H9 (cell line): ENCODE measurements at regions not wholly inside any gene's neighbourhood (a gene's known extent, or its start where the extent isn't known, plus 50 kb on each side); places are given as distances from the start of the nearest gene placed in this dataset.

Source experiments
- DNase-seq: peaks from one replicate; pipeline ENCODE4 v3.0.0-alpha.2; 2017
- H2AFZ ChIP-seq: one replicate; pipeline ENCODE4 v1.6.1; 2013; ENCODE audit warnings: mild to moderate bottlenecking, low read length, control low read depth, moderate library complexity
- H2AK5ac ChIP-seq: 2 replicates; pipeline ENCODE4 v1.6.1; 2013; ENCODE audit warnings: low read length, control low read depth, mixed read lengths; ENCODE audit not compliant: insufficient read length
- H2BK120ac ChIP-seq: one replicate; pipeline ENCODE4 v1.6.1; 2013; ENCODE audit warnings: low read depth, mild to moderate bottlenecking, low read length, control low read depth, inconsistent platforms; ENCODE audit not compliant: poor library complexity, severe bottlenecking
- H2BK12ac ChIP-seq: 2 replicates; pipeline ENCODE4 v1.6.1; 2013; ENCODE audit warnings: low read length, control low read depth, mixed read lengths, low read depth; ENCODE audit not compliant: insufficient read length
- H2BK15ac ChIP-seq: 2 replicates; pipeline ENCODE4 v1.6.1; 2013; ENCODE audit warnings: low read depth, low read length, control low read depth
- H2BK20ac ChIP-seq: one replicate; pipeline ENCODE4 v1.6.1; 2013; ENCODE audit warnings: low read depth, mild to moderate bottlenecking, low read length, control low read depth, inconsistent platforms; ENCODE audit not compliant: poor library complexity, severe bottlenecking
- H2BK5ac ChIP-seq: 2 replicates; pipeline ENCODE4 v1.6.1; 2013; ENCODE audit warnings: low read length, control low read depth, mixed read lengths; ENCODE audit not compliant: insufficient read length
- H3K14ac ChIP-seq: 2 replicates; pipeline ENCODE4 v1.6.1; 2013; ENCODE audit warnings: low read length, control low read depth; ENCODE audit not compliant: insufficient read depth
- H3K18ac ChIP-seq: 2 replicates; pipeline ENCODE4 v1.6.1; 2013; ENCODE audit warnings: low read depth, mild to moderate bottlenecking, mixed read lengths, low read length, control low read depth; ENCODE audit not compliant: insufficient read length
- H3K23ac ChIP-seq: 2 replicates; pipeline ENCODE4 v1.6.1; 2013; ENCODE audit warnings: low read length, control low read depth, mixed read lengths, low read depth; ENCODE audit not compliant: insufficient read length
- H3K23me2 ChIP-seq: 2 replicates; pipeline ENCODE4 v1.6.1; 2013; ENCODE audit warnings: low read depth, mild to moderate bottlenecking, mixed read lengths, low read length, control low read depth; ENCODE audit not compliant: insufficient read length, poor library complexity, severe bottlenecking
- H3K27ac ChIP-seq: 2 replicates; pipeline ENCODE4 v1.5.1; 2013; ENCODE audit warnings: low read length, control low read depth, mixed read lengths, low read depth; ENCODE audit not compliant: insufficient read length
- H3K27me3 ChIP-seq: 2 replicates; pipeline ENCODE4 v1.6.1; 2013; ENCODE audit warnings: low read length, control low read depth, inconsistent platforms; ENCODE audit not compliant: insufficient read depth
- H3K4ac ChIP-seq: 2 replicates; pipeline ENCODE4 v1.6.1; 2013; ENCODE audit warnings: low read depth, mild to moderate bottlenecking, control low read depth, inconsistent platforms, low read length, moderate library complexity
- H3K4me1 ChIP-seq: 2 replicates; pipeline ENCODE4 v1.6.1; 2013; ENCODE audit warnings: low read length, control low read depth, inconsistent platforms; ENCODE audit not compliant: insufficient read depth
- H3K4me2 ChIP-seq: 2 replicates; pipeline ENCODE4 v1.6.1; 2013; ENCODE audit warnings: low read length, control low read depth, mixed read lengths; ENCODE audit not compliant: insufficient read length, insufficient read depth
- H3K56ac ChIP-seq: 2 replicates; pipeline ENCODE4 v1.6.1; 2013; ENCODE audit warnings: low read depth, mild to moderate bottlenecking, mixed read lengths, low read length, control low read depth; ENCODE audit not compliant: insufficient read length
- H3K79me1 ChIP-seq: 2 replicates; pipeline ENCODE4 v1.6.1; 2013; ENCODE audit warnings: low read depth, mild to moderate bottlenecking, moderate library complexity, low read length, control low read depth, inconsistent platforms; ENCODE audit not compliant: insufficient read depth, poor library complexity, severe bottlenecking
- H3K79me2 ChIP-seq: 2 replicates; pipeline ENCODE4 v1.6.1; 2013; ENCODE audit warnings: low read length, control low read depth, inconsistent platforms; ENCODE audit not compliant: insufficient read depth
- H3K9ac ChIP-seq: 2 replicates; pipeline ENCODE4 v1.6.1; 2013; ENCODE audit warnings: low read length, control low read depth, mixed read lengths; ENCODE audit not compliant: insufficient read length; ENCODE audit errors: extremely low read depth
- H3K9me3 ChIP-seq: one replicate; pipeline ENCODE4 v1.6.1; 2013; ENCODE audit warnings: low read depth, low read length, inconsistent platforms; ENCODE audit not compliant: control insufficient read depth
- H3T11ph ChIP-seq: one replicate; pipeline ENCODE4 v1.6.1; 2013; ENCODE audit warnings: mild to moderate bottlenecking, low read length, control low read depth, inconsistent platforms
- H4K20me1 ChIP-seq: one replicate; pipeline ENCODE4 v1.6.1; 2013; ENCODE audit not compliant: control insufficient read depth, insufficient read length, insufficient read depth
- H4K5ac ChIP-seq: 2 replicates; pipeline ENCODE4 v1.6.1; 2013; ENCODE audit warnings: low read depth, mild to moderate bottlenecking, mixed read lengths, low read length, control low read depth; ENCODE audit not compliant: insufficient read length
- H4K8ac ChIP-seq: replicated peaks from 2 replicates; pipeline ENCODE4 v1.6.1; 2013; ENCODE audit warnings: low read length, control low read depth, mixed read lengths, low read depth; ENCODE audit not compliant: insufficient read length
- H4K91ac ChIP-seq: 2 replicates; pipeline ENCODE4 v1.6.1; 2013; ENCODE audit warnings: low read depth, mild to moderate bottlenecking, moderate library complexity, mixed read lengths, low read length, control low read depth; ENCODE audit not compliant: insufficient read length
- H3K27ac Mint-ChIP-seq, 3 experiments: 2 replicates in 2 of 3; 3 replicates in 1 of 3; pipeline ENCODE4 v1.8.0; 2020 to 2021; ENCODE audit warnings: mixed read lengths in 3 of 3, mild to moderate bottlenecking in 1 of 3, moderate library complexity in 1 of 3
- H3K27me3 Mint-ChIP-seq: 2 replicates; pipeline ENCODE4 v1.8.0; 2021; ENCODE audit warnings: low read depth, mild to moderate bottlenecking, moderate library complexity, mixed read lengths
- H3K36me3 Mint-ChIP-seq, 3 experiments: 2 replicates in 2 of 3; 3 replicates in 1 of 3; pipeline ENCODE4 v1.8.0; 2020 to 2021; ENCODE audit warnings: low read depth in 3 of 3, mixed read lengths in 3 of 3; ENCODE audit not compliant: insufficient read depth in 1 of 3
- H3K4me1 Mint-ChIP-seq, 2 experiments: 2 replicates each; pipeline ENCODE4 v1.8.0; 2020; ENCODE audit warnings: mixed read lengths in 2 of 2
- H3K4me3 Mint-ChIP-seq, 2 experiments: 2 replicates in 1 of 2; 3 replicates in 1 of 2; pipeline ENCODE4 v1.8.0; 2020 to 2021; ENCODE audit warnings: mild to moderate bottlenecking in 2 of 2, mixed read lengths in 2 of 2, moderate library complexity in 1 of 2
- H3K9me3 Mint-ChIP-seq, 2 experiments: 2 replicates in 1 of 2; 3 replicates in 1 of 2; pipeline ENCODE4 v1.8.0; 2020; ENCODE audit warnings: mild to moderate bottlenecking in 2 of 2, mixed read lengths in 2 of 2, moderate library complexity in 1 of 2
- WGBS: extraction: QIAGEN DNeasy Blood & Tissue Kit; methylation state at CpG from one replicate; pipeline ENCODE4 v1.1.7; 2013; ENCODE audit warnings: missing lambda C conversion rate, low lambda C conversion rate, mixed read lengths; ENCODE audit not compliant: insufficient read length; ENCODE audit errors: extremely low coverage; 5-methylcytosine and 5-hydroxymethylcytosine counted together
- TF ChIP-seq, protein P1 (sequence below): fragments of 200-600 bp; sonication (generic); conservative IDR thresholded peaks from 3 replicates; pipeline ENCODE4 v1.8.0; 2021; ENCODE audit warnings: antibody characterized with exemption, mild to moderate bottlenecking

- Mint-ChIP-seq H3K27me3 (peaks cover 4% of the 10 kb centered on the region; the same call in 1 of the 2 replicates), H3K27ac (no peak overlapping the region; a peak in 1 of 7 replicates), H3K4me1 (no peaks in the 10 kb centered on the region), H3K36me3 (no peaks in the 10 kb centered on the region; a peak in 2 of 7 replicates), H3K4me3 (no peak overlapping the region), H3K9me3 (no peaks in the 10 kb centered on the region; a peak in 1 of 5 replicates)
- no peaks in the 10 kb centered on the region for H3K9me3 ChIP-seq
- no peaks in the 10 kb centered on the region for H4K20me1 ChIP-seq
- no peak overlapping the region for H3K9ac ChIP-seq
- TF ChIP-seq, protein P1, sequence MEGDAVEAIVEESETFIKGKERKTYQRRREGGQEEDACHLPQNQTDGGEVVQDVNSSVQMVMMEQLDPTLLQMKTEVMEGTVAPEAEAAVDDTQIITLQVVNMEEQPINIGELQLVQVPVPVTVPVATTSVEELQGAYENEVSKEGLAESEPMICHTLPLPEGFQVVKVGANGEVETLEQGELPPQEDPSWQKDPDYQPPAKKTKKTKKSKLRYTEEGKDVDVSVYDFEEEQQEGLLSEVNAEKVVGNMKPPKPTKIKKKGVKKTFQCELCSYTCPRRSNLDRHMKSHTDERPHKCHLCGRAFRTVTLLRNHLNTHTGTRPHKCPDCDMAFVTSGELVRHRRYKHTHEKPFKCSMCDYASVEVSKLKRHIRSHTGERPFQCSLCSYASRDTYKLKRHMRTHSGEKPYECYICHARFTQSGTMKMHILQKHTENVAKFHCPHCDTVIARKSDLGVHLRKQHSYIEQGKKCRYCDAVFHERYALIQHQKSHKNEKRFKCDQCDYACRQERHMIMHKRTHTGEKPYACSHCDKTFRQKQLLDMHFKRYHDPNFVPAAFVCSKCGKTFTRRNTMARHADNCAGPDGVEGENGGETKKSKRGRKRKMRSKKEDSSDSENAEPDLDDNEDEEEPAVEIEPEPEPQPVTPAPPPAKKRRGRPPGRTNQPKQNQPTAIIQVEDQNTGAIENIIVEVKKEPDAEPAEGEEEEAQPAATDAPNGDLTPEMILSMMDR = no peak
- DNase-seq = no peak
- no peak overlapping the region for H3K27ac ChIP-seq
- no peaks in the 10 kb centered on the region for H3K4me1 ChIP-seq
- H3K14ac ChIP-seq = no peak overlapping the region
- no peak overlapping the region for H3K4ac ChIP-seq
- H3K18ac ChIP-seq = no peak overlapping the region
- H3K79me1 ChIP-seq = no peaks in the 10 kb centered on the region
- H3K79me2 ChIP-seq = no peaks in the 10 kb centered on the region
- H3K4me2 ChIP-seq = no peak overlapping the region
- H3K23ac ChIP-seq = no peak overlapping the region
- no peak overlapping the region for H2BK20ac ChIP-seq
- H3T11ph ChIP-seq = no peak overlapping the region
- no peak overlapping the region for H2AK5ac ChIP-seq
- no peak overlapping the region for H4K91ac ChIP-seq
- H2BK12ac ChIP-seq = no peak overlapping the region
- no peaks in the 10 kb centered on the region for H3K23me2 ChIP-seq
- no peak overlapping the region for H2AFZ ChIP-seq
- no peaks in the 10 kb centered on the region for H3K27me3 ChIP-seq
- H4K5ac ChIP-seq = no peak overlapping the region
- H4K8ac ChIP-seq = no peak overlapping the region
- no CpG with 5 or more reads among the region's 9 CpGs for WGBS
- no peak overlapping the region for H3K56ac ChIP-seq
- H2BK5ac ChIP-seq = no peak overlapping the region
- no peak overlapping the region for H2BK120ac ChIP-seq
- H2BK15ac ChIP-seq = no peak overlapping the region
These were observed 190.8 kb upstream of the AJAP1 start for GRCh38 chr1:4463631-4464030.
